Testis (tissue), 2 donors: ENCODE measurements at regions not wholly inside any gene's neighbourhood (a gene's known extent, or its start where the extent isn't known, plus 50 kb on each side); places are given as distances from the start of the nearest gene placed in this dataset.

Source experiments
- POLR2A ChIP-seq: fragments of 450-650 bp; IDR thresholded peaks from one replicate; pipeline ENCODE4 v1.6.1; 2017; ENCODE audit warnings: antibody characterized with exemption, mild to moderate bottlenecking, moderate library complexity
- TF ChIP-seq, protein P1 (sequence below), 3 experiments: fragments of 450-650 bp in 2 of 3; fragments of 200-600 bp in 1 of 3; sonication (generic) in 1 of 3; IDR thresholded peaks; one replicate each; pipeline ENCODE4 v1.5.1; 2016 to 2019; ENCODE audit warnings: antibody characterized with exemption in 3 of 3, mild to moderate bottlenecking in 2 of 3, moderate library complexity in 1 of 3

DNA sequence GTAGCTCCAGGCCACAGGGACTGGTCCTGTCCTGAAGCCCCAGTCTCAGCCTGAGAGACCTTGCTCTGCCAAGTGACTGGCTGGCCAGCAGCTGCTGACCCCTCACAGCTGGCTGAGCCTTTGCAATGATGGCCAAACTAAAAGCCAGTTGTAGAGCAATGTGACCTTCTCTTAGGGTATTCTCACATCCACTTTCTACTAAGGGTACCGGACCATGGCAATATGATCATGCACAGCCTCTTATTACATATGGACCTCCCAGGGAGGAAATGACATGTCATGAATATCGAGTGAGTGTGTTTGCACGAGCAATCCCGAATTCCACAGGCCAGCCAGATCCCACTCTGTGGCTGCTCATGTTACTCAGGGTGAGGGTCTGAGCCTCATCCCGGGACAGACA, 213.9 kb downstream of the VAPA start:
- TF ChIP-seq, protein P1, sequence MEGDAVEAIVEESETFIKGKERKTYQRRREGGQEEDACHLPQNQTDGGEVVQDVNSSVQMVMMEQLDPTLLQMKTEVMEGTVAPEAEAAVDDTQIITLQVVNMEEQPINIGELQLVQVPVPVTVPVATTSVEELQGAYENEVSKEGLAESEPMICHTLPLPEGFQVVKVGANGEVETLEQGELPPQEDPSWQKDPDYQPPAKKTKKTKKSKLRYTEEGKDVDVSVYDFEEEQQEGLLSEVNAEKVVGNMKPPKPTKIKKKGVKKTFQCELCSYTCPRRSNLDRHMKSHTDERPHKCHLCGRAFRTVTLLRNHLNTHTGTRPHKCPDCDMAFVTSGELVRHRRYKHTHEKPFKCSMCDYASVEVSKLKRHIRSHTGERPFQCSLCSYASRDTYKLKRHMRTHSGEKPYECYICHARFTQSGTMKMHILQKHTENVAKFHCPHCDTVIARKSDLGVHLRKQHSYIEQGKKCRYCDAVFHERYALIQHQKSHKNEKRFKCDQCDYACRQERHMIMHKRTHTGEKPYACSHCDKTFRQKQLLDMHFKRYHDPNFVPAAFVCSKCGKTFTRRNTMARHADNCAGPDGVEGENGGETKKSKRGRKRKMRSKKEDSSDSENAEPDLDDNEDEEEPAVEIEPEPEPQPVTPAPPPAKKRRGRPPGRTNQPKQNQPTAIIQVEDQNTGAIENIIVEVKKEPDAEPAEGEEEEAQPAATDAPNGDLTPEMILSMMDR (IDR thresholded peaks at IDR 0.05), result no peak
- no peak for TF ChIP-seq POLR2A
